ENCODE measurements at regions not wholly inside any gene's neighbourhood (a gene's known extent, or its start where the extent isn't known, plus 50 kb on each side); places are given as distances from the start of the nearest gene placed in this dataset.

- H2AK5ac ChIP-seq (ENCODE audit: insufficient read length, low read length): no peak overlapping the region
- no peak overlapping the region for H2BK15ac ChIP-seq (ENCODE audit: low read depth, low read length)
- H4K5ac ChIP-seq (ENCODE audit: insufficient read length, low read depth, low read length): no peak overlapping the region
- H2AFZ ChIP-seq (ENCODE audit: low read length): no peak overlapping the region
- H3K23me2 ChIP-seq (ENCODE audit: insufficient read length, low read depth, low read length, poor library complexity, severe bottlenecking): no peaks in the 10 kb centered on the region
- H4K91ac ChIP-seq (ENCODE audit: insufficient read length, low read depth, low read length): no peak overlapping the region
- H3K56ac ChIP-seq (ENCODE audit: insufficient read length, low read depth, low read length): no peak overlapping the region
- no peaks in the 10 kb centered on the region for H3K79me1 ChIP-seq (ENCODE audit: insufficient read depth, low read depth, low read length, poor library complexity, severe bottlenecking)
- Mint-ChIP-seq H3K4me1 (no peaks in the 10 kb centered on the region), H3K27ac (no peak overlapping the region), H3K27me3 (ENCODE audit: low read depth) (no peaks in the 10 kb centered on the region), H3K4me3 (no peak overlapping the region), H3K36me3 (ENCODE audit: insufficient read depth in 1 of 3, low read depth in 3 of 3) (peaks cover 2 to 5% (median 3%) of the 10 kb centered on the region in 3 experiments; a peak in 3 of 7 replicates), H3K9me3 (peaks cover 10 to 15% of the 10 kb centered on the region in 2 experiments; a peak in 4 of 5 replicates)
- no CpG with 5 or more reads among the region's 1 CpG for WGBS (ENCODE audit: extremely low coverage, insufficient read length, low lambda C conversion rate)
- H2BK20ac ChIP-seq (ENCODE audit: low read depth, low read length, poor library complexity, severe bottlenecking): no peak overlapping the region
- DNase-seq: no peak
- TF ChIP-seq CTCF (conservative IDR thresholded peaks at IDR 0.05): no peak
- no peak overlapping the region for H3K23ac ChIP-seq (ENCODE audit: insufficient read length, low read depth, low read length)
- no peak overlapping the region for H3T11ph ChIP-seq (ENCODE audit: low read length)
- H4K8ac ChIP-seq (replicated peaks; ENCODE audit: insufficient read length, low read depth, low read length): no peak overlapping the region
- no peak overlapping the region for H3K18ac ChIP-seq (ENCODE audit: insufficient read length, low read depth, low read length)
- no peak overlapping the region for H3K9ac ChIP-seq (ENCODE audit: extremely low read depth, insufficient read length, low read length)
- no peak overlapping the region for H3K14ac ChIP-seq (ENCODE audit: insufficient read depth, low read length)
- no peaks in the 10 kb centered on the region for H3K4me1 ChIP-seq (ENCODE audit: insufficient read depth, low read length)
- H3K27ac ChIP-seq (ENCODE audit: insufficient read length, low read depth, low read length): no peak overlapping the region
- no peaks in the 10 kb centered on the region for H3K27me3 ChIP-seq (ENCODE audit: insufficient read depth, low read length)
- H2BK120ac ChIP-seq (ENCODE audit: low read depth, low read length, poor library complexity, severe bottlenecking): no peak overlapping the region
- H4K20me1 ChIP-seq (ENCODE audit: control insufficient read depth, insufficient read depth, insufficient read length): no peaks in the 10 kb centered on the region
- no peaks in the 10 kb centered on the region for H3K9me3 ChIP-seq (ENCODE audit: control insufficient read depth, low read depth, low read length)
- H3K79me2 ChIP-seq (ENCODE audit: insufficient read depth, low read length): no peaks in the 10 kb centered on the region
- H3K4ac ChIP-seq (ENCODE audit: low read depth, low read length): no peak overlapping the region
- no peak overlapping the region for H2BK5ac ChIP-seq (ENCODE audit: insufficient read length, low read length)
- H2BK12ac ChIP-seq (ENCODE audit: insufficient read length, low read depth, low read length): no peak overlapping the region
- no peak overlapping the region for H3K4me2 ChIP-seq (ENCODE audit: insufficient read depth, insufficient read length, low read length)
Measured at GRCh38 chr2:107530046-107530445, 296.6 kb upstream of the RGPD4 start.

Measured in H9 (cell line).